ENCODE measurements at regions not wholly inside any gene's neighbourhood (a gene's known extent, or its start where the extent isn't known, plus 50 kb on each side); places are given as distances from the start of the nearest gene placed in this dataset.
"Not testable (repeated sequence)": the region's sequence is repeated elsewhere in the genome, so short reads cannot be mapped to it uniquely, and the experiment has no call there.

- Histone ChIP-seq H3K4me1 (ENCODE audit: insufficient read depth, insufficient read length) (no peaks in the 10 kb centered on the region), H3K27me3 (ENCODE audit: insufficient read depth, insufficient read length) (no peaks in the 10 kb centered on the region), H3K9me3 (ENCODE audit: insufficient read depth, low read length) (no peaks in the 10 kb centered on the region), H3K36me3 (ENCODE audit: insufficient read depth, insufficient read length, low read length) (no peaks in the 10 kb centered on the region), H3K9ac (ENCODE audit: insufficient read length, low read depth) (no peak overlapping the region), H3K4me3 (ENCODE audit: insufficient read length, low read depth) (no peak overlapping the region)
- DNase-seq (ENCODE audit: low read depth, low spot score): no peak
- TF ChIP-seq SUZ12 (IDR thresholded peaks at IDR 0.05; ENCODE audit: extremely low read depth, insufficient read depth, insufficient read length) (no peak), ZNF274 (IDR thresholded peaks at IDR 0.05; ENCODE audit: low read depth, low read length) (no peak), YY1 (IDR thresholded peaks at IDR 0.05; ENCODE audit: insufficient read depth, insufficient read length) (no peak)
Measured at GRCh38 chr12:89227774-89228173, 124.5 kb downstream of the DUSP6 start.

- DNase-seq (ENCODE audit: low read depth, low spot score): no peak
- Histone ChIP-seq H3K4me3 (ENCODE audit: insufficient read length, low read depth) (no peak overlapping the region), H3K9ac (ENCODE audit: insufficient read length, low read depth) (no peak overlapping the region)
Measured at GRCh38 chr12:89225808-89226411, 126.4 kb downstream of the DUSP6 start.

GRCh38 chr12:89225401-89225800, 126.9 kb downstream of the DUSP6 start:
- Histone ChIP-seq H3K27me3 (ENCODE audit: insufficient read depth, insufficient read length) (no peaks in the 10 kb centered on the region), H3K4me1 (ENCODE audit: insufficient read depth, insufficient read length) (no peaks in the 10 kb centered on the region), H3K4me3 (ENCODE audit: insufficient read length, low read depth) (no peak overlapping the region), H3K9ac (ENCODE audit: insufficient read length, low read depth) (no peak overlapping the region), H3K36me3 (ENCODE audit: insufficient read depth, insufficient read length, low read length) (no peaks in the 10 kb centered on the region), H3K9me3 (ENCODE audit: insufficient read depth, low read length) (no peaks in the 10 kb centered on the region)
- no peak for TF ChIP-seq ZNF274 (IDR thresholded peaks at IDR 0.05; ENCODE audit: low read depth, low read length)
- DNase-seq (ENCODE audit: low read depth, low spot score): no peak

More at GRCh38 chr12:89225808-89226411, 126.4 kb downstream of the DUSP6 start:
- TF ChIP-seq YY1 (IDR thresholded peaks at IDR 0.05; ENCODE audit: insufficient read depth, insufficient read length) (no peak), ZNF274 (IDR thresholded peaks at IDR 0.05; ENCODE audit: low read depth, low read length) (no peak), SUZ12 (IDR thresholded peaks at IDR 0.05; ENCODE audit: extremely low read depth, insufficient read depth, insufficient read length) (no peak)
- H3K9me3 ChIP-seq (ENCODE audit: insufficient read depth, low read length): no peaks in the 10 kb centered on the region
- H3K36me3 ChIP-seq (ENCODE audit: insufficient read depth, insufficient read length, low read length): no peaks in the 10 kb centered on the region
- no peaks in the 10 kb centered on the region for H3K4me1 ChIP-seq (ENCODE audit: insufficient read depth, insufficient read length)
- H3K27me3 ChIP-seq (ENCODE audit: insufficient read depth, insufficient read length): no peaks in the 10 kb centered on the region

GRCh38 chr12:89222580-89222979, 129.7 kb downstream of the DUSP6 start:
- not testable (repeated sequence) for H3K9me3 ChIP-seq (ENCODE audit: insufficient read depth, low read length); H3K4me3 ChIP-seq (ENCODE audit: insufficient read length, low read depth); H3K36me3 ChIP-seq (ENCODE audit: insufficient read depth, insufficient read length, low read length); DNase-seq (ENCODE audit: low read depth, low spot score); H3K4me1 ChIP-seq (ENCODE audit: insufficient read depth, insufficient read length); H3K27me3 ChIP-seq (ENCODE audit: insufficient read depth, insufficient read length); H3K9ac ChIP-seq (ENCODE audit: insufficient read length, low read depth)

- TF ChIP-seq ZNF274 (IDR thresholded peaks at IDR 0.05; ENCODE audit: low read depth, low read length) (no peak), YY1 (IDR thresholded peaks at IDR 0.05; ENCODE audit: insufficient read depth, insufficient read length) (no peak), SUZ12 (IDR thresholded peaks at IDR 0.05; ENCODE audit: extremely low read depth, insufficient read depth, insufficient read length) (no peak)
- Histone ChIP-seq H3K27me3 (ENCODE audit: insufficient read depth, insufficient read length) (no peaks in the 10 kb centered on the region), H3K9me3 (ENCODE audit: insufficient read depth, low read length) (no peaks in the 10 kb centered on the region), H3K4me3 (ENCODE audit: insufficient read length, low read depth) (no peak overlapping the region), H3K36me3 (ENCODE audit: insufficient read depth, insufficient read length, low read length) (no peaks in the 10 kb centered on the region), H3K9ac (ENCODE audit: insufficient read length, low read depth) (no peak overlapping the region), H3K4me1 (ENCODE audit: insufficient read depth, insufficient read length) (no peaks in the 10 kb centered on the region)
- DNase-seq (ENCODE audit: low read depth, low spot score): no peak
Measured at GRCh38 chr12:89217472-89217871, 134.8 kb downstream of the DUSP6 start.

- DNase-seq (ENCODE audit: low read depth, low spot score): no peak
- Histone ChIP-seq H3K36me3 (ENCODE audit: insufficient read depth, insufficient read length, low read length) (no peaks in the 10 kb centered on the region), H3K27me3 (ENCODE audit: insufficient read depth, insufficient read length) (no peaks in the 10 kb centered on the region), H3K9me3 (ENCODE audit: insufficient read depth, low read length) (no peaks in the 10 kb centered on the region), H3K9ac (ENCODE audit: insufficient read length, low read depth) (no peak overlapping the region), H3K4me1 (ENCODE audit: insufficient read depth, insufficient read length) (no peaks in the 10 kb centered on the region), H3K4me3 (ENCODE audit: insufficient read length, low read depth) (no peak overlapping the region)
- TF ChIP-seq ZNF274 (IDR thresholded peaks at IDR 0.05; ENCODE audit: low read depth, low read length) (no peak), YY1 (IDR thresholded peaks at IDR 0.05; ENCODE audit: insufficient read depth, insufficient read length) (no peak), SUZ12 (IDR thresholded peaks at IDR 0.05; ENCODE audit: extremely low read depth, insufficient read depth, insufficient read length) (no peak)
Measured at GRCh38 chr12:89216211-89216952, 135.9 kb downstream of the DUSP6 start.

GRCh38 chr12:89215196-89215595, 137.1 kb downstream of the DUSP6 start:
- Histone ChIP-seq H3K4me1 (ENCODE audit: insufficient read depth, insufficient read length) (no peaks in the 10 kb centered on the region), H3K27me3 (ENCODE audit: insufficient read depth, insufficient read length) (no peaks in the 10 kb centered on the region), H3K4me3 (ENCODE audit: insufficient read length, low read depth) (no peak overlapping the region)

More at GRCh38 chr12:89215196-89215595, 137.1 kb downstream of the DUSP6 start:
- Histone ChIP-seq H3K9me3 (ENCODE audit: insufficient read depth, low read length) (no peaks in the 10 kb centered on the region), H3K9ac (ENCODE audit: insufficient read length, low read depth) (no peak overlapping the region), H3K36me3 (ENCODE audit: insufficient read depth, insufficient read length, low read length) (no peaks in the 10 kb centered on the region)
- no peak for TF ChIP-seq YY1 (IDR thresholded peaks at IDR 0.05; ENCODE audit: insufficient read depth, insufficient read length)
- TF ChIP-seq ZNF274 (IDR thresholded peaks at IDR 0.05; ENCODE audit: low read depth, low read length): no peak
- TF ChIP-seq SUZ12 (IDR thresholded peaks at IDR 0.05; ENCODE audit: extremely low read depth, insufficient read depth, insufficient read length): no peak
- DNase-seq (ENCODE audit: low read depth, low spot score): no peak
